Lower leg skin (tissue), 4 donors: ENCODE measurements at regions not wholly inside any gene's neighbourhood (a gene's known extent, or its start where the extent isn't known, plus 50 kb on each side); places are given as distances from the start of the nearest gene placed in this dataset.
"Not testable (repeated sequence)": the region's sequence is repeated elsewhere in the genome, so short reads cannot be mapped to it uniquely, and the experiment has no call there.

Experiments used
- DNase-seq, 2 donors: peaks; one replicate each; pipeline ENCODE4 v3.0.0-alpha.2; 2019; ENCODE audit warnings: low spot score in 2 of 2
- H3K4me3 ChIP-seq: fragments of 200-600 bp; sonication (generic); 2 replicates; pipeline ENCODE4 v1.5.1; 2017; ENCODE audit warnings: mild to moderate bottlenecking, low read depth; ENCODE audit not compliant: poor library complexity, severe bottlenecking
- CTCF ChIP-seq, 3 donors: fragments of 450-650 bp; IDR thresholded peaks; one replicate each; pipeline ENCODE4 v1.5.1; 2016; ENCODE audit warnings: antibody characterized with exemption in 3 of 3, mild to moderate bottlenecking in 3 of 3, moderate library complexity in 2 of 3
- POLR2A ChIP-seq, 2 donors: fragments of 450-650 bp; IDR thresholded peaks; one replicate each; pipeline ENCODE4 v1.6.1; 2016 to 2017; ENCODE audit warnings: antibody characterized with exemption in 2 of 2, mild to moderate bottlenecking in 1 of 2, moderate library complexity in 1 of 2
- WGBS, 2 donors: methylation state at CpG; one replicate each; pipeline ENCODE4 v1.1.5; 2018; 5-methylcytosine and 5-hydroxymethylcytosine counted together
- intact Hi-C: fragments of 100-400 bp; cut with DNase I; formaldehyde crosslinking; loops from one replicate; pipeline ENCODE4 v1.15.0; 2023; ENCODE audit warnings: low total_unique reads

- 92 to 95% methylated on average over 5 of the region's 5 CpGs for WGBS, 2 donors
- DNase-seq, H3K4me3 ChIP-seq, intact Hi-C loops: not testable (repeated sequence)
Observed at GRCh38 chr4:102397056-102397455, 51.8 kb upstream of the SLC39A8 start.

- intact Hi-C loops = no loop called here
- no peak for TF ChIP-seq CTCF (IDR thresholded peaks at IDR 0.05)
- no peak for TF ChIP-seq POLR2A (IDR thresholded peaks at IDR 0.05)
- WGBS, 2 donors = 45 to 57% methylated on average over 1 of the region's 1 CpG
- H3K4me3 ChIP-seq = no peak overlapping the region
- DNase-seq = no peak
Observed at GRCh38 chr4:102399021-102399420, 53.7 kb upstream of the SLC39A8 start.

GRCh38 chr4:102400898-102401297 is 55.6 kb upstream of the SLC39A8 start:
- 90 to 93% methylated on average over 4 of the region's 4 CpGs for WGBS, 2 donors
- DNase-seq = no peak
- intact Hi-C loops = no loop called here
- no peak overlapping the region for H3K4me3 ChIP-seq
- TF ChIP-seq POLR2A (IDR thresholded peaks at IDR 0.05) = no peak
- no peak for TF ChIP-seq CTCF (IDR thresholded peaks at IDR 0.05)

GRCh38 chr4:102402223-102402622 is 56.9 kb upstream of the SLC39A8 start:
- no peak for TF ChIP-seq POLR2A (IDR thresholded peaks at IDR 0.05)
- TF ChIP-seq CTCF (IDR thresholded peaks at IDR 0.05) = no peak
- no peak overlapping the region for H3K4me3 ChIP-seq
- DNase-seq = no peak
- WGBS, 2 donors = 84% methylated on average over 2 of the region's 2 CpGs
- intact Hi-C loops = no loop called here

- intact Hi-C loops = no loop called here
- no peak for TF ChIP-seq POLR2A (IDR thresholded peaks at IDR 0.05)
- TF ChIP-seq CTCF (IDR thresholded peaks at IDR 0.05) = no peak
- no peak for DNase-seq
- 66 to 72% methylated on average over 3 of the region's 3 CpGs for WGBS, 2 donors
- H3K4me3 ChIP-seq = no peak overlapping the region
Observed at GRCh38 chr4:102403116-102403515, 57.8 kb upstream of the SLC39A8 start.

DNA sequence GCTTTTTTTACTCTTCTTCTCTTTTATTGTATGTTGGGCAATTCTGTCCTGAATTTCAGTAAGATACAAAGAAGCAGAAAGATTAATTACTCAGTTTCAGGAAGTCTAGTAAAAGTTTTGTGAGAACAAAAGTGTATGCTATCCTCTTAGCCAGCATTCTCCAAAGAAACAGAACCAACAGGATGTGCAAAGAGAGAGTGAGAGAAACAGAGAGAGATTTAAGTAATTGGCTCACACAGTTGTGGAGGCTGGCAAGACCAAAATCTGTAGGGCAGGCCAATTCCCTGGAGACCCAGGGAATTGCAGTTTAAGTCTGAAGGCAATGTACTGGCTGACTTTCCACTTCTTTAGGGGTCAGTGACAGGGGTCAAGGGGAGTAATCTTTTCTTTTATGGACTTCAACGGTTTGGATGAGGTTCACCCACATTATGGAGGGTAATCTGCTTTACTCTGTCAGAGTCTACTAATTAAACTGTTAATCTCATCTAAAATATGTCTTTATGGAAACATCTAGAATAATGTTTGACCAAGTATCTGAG is 59.2 kb upstream of the SLC39A8 start:
- WGBS, 2 donors = 20 to 32% methylated on average over 1 of the region's 1 CpG
- H3K4me3 ChIP-seq = no peak overlapping the region
- DNase-seq = no peak
- TF ChIP-seq CTCF (IDR thresholded peaks at IDR 0.05) = no peak
- no peak for TF ChIP-seq POLR2A (IDR thresholded peaks at IDR 0.05)
- intact Hi-C loops = no loop called here
